Esophagus squamous epithelium (tissue), 5 donors: ENCODE measurements at regions not wholly inside any gene's neighbourhood (a gene's known extent, or its start where the extent isn't known, plus 50 kb on each side); places are given as distances from the start of the nearest gene placed in this dataset.
A peak's percentile ranks its signal among the peaks of the same experiment; 100 is the strongest.

Experiments
- DNase-seq: peaks from one replicate; lab custom pipeline; 2025; lab: John Stamatoyannopoulos, UW
- H3K27ac ChIP-seq, 4 donors: fragments of 200-600 bp; sonication (generic); one replicate each; pipeline ENCODE4 v1.5.1; 2016 to 2019; ENCODE audit warnings: mild to moderate bottlenecking in 1 of 4
- H3K27me3 ChIP-seq, 4 donors: fragments of 200-600 bp; sonication (generic); 1 replicate in 3 of 4; 2 replicates in 1 of 4; pipeline versions ENCODE4 v1.5.1 to v1.6.0; 2017 to 2021; ENCODE audit warnings: antibody characterized with exemption in 1 of 4
- H3K36me3 ChIP-seq, 3 donors: fragments of 200-600 bp; sonication (generic); one replicate each; pipeline ENCODE4 v1.5.1; 2016 to 2019
- H3K4me1 ChIP-seq, 3 donors: fragments of 200-600 bp; sonication (generic); one replicate each; pipeline ENCODE4 v1.5.1; 2017 to 2019
- H3K4me3 ChIP-seq, 4 donors: fragments of 200-600 bp; sonication (generic); 1 replicate in 3 of 4; 2 replicates in 1 of 4; pipeline ENCODE4 v1.5.1; 2016 to 2019; ENCODE audit warnings: mild to moderate bottlenecking in 2 of 4, moderate library complexity in 1 of 4
- H3K9me3 ChIP-seq, 3 donors: fragments of 200-600 bp; sonication (generic); one replicate each; pipeline ENCODE4 v1.5.1; 2016 to 2019
- POLR2A ChIP-seq, 4 donors: fragments of 450-650 bp; IDR thresholded peaks; one replicate each; pipeline ENCODE4 v1.6.1; 2017; ENCODE audit warnings: antibody characterized with exemption in 4 of 4, mild to moderate bottlenecking in 4 of 4, moderate library complexity in 3 of 4
- WGBS, 2 donors: methylation state at CpG; one replicate each; pipeline ENCODE4 v1.1.5; 2018; 5-methylcytosine and 5-hydroxymethylcytosine counted together
- intact Hi-C: fragments of 100-400 bp; cut with DNase I; formaldehyde crosslinking; loops from one replicate; pipeline ENCODE4 v1.15.0; 2022
- TF ChIP-seq, protein P1 (sequence below), 6 experiments: fragments of 450-650 bp in 4 of 6; fragments of 200-600 bp in 2 of 6; sonication (generic) in 2 of 6; IDR thresholded peaks; one replicate each; pipeline ENCODE4 v1.5.1; 2016 to 2019; ENCODE audit warnings: antibody characterized with exemption in 6 of 6, mild to moderate bottlenecking in 4 of 6, moderate library complexity in 4 of 6
- donor health status: DM: yes; HTN: yes; CAD: no.

- intact Hi-C loops = no loop called here
Measured at GRCh38 chr7:46774515-46774914, 807.4 kb downstream of the TNS3 start.

GRCh38 chr7:46772776-46773175, 809.1 kb downstream of the TNS3 start:
- peaks cover 0 to 9% (median 4%) of the 10 kb centered on the region in 3 donors for H3K9me3 ChIP-seq
- H3K4me1 ChIP-seq = peaks cover 0 to 7% (median 6%) of the 10 kb centered on the region in 3 donors

More at GRCh38 chr7:46774515-46774914, 807.4 kb downstream of the TNS3 start:
- 82 to 100% methylated on average over 1 of the region's 1 CpG for WGBS, 2 donors
- H3K4me3 ChIP-seq = no peak overlapping the region
- peaks cover 0 to 7% (median 6%) of the 10 kb centered on the region in 3 donors for H3K4me1 ChIP-seq
- peak overlapping the region in 3 of 4 donors; percentile 0 to 54 (median 42) for H3K27ac ChIP-seq
- no peak for TF ChIP-seq POLR2A (IDR thresholded peaks at IDR 0.05)
- TF ChIP-seq, protein P1, sequence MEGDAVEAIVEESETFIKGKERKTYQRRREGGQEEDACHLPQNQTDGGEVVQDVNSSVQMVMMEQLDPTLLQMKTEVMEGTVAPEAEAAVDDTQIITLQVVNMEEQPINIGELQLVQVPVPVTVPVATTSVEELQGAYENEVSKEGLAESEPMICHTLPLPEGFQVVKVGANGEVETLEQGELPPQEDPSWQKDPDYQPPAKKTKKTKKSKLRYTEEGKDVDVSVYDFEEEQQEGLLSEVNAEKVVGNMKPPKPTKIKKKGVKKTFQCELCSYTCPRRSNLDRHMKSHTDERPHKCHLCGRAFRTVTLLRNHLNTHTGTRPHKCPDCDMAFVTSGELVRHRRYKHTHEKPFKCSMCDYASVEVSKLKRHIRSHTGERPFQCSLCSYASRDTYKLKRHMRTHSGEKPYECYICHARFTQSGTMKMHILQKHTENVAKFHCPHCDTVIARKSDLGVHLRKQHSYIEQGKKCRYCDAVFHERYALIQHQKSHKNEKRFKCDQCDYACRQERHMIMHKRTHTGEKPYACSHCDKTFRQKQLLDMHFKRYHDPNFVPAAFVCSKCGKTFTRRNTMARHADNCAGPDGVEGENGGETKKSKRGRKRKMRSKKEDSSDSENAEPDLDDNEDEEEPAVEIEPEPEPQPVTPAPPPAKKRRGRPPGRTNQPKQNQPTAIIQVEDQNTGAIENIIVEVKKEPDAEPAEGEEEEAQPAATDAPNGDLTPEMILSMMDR (IDR thresholded peaks at IDR 0.05) = no peak
- H3K36me3 ChIP-seq = no peaks in the 10 kb centered on the region
- no peaks in the 10 kb centered on the region for H3K27me3 ChIP-seq
- DNase-seq = no peak
- peaks cover 0 to under 1% (median 0%) of the 10 kb centered on the region in 3 donors for H3K9me3 ChIP-seq

GRCh38 chr7:46767071-46767470, 814.8 kb downstream of the TNS3 start:
- intact Hi-C loops = no loop called here
- 78 to 100% methylated on average over 1 of the region's 1 CpG for WGBS, 2 donors
- Histone ChIP-seq H3K4me1 (peaks cover 0 to 9% (median 8%) of the 10 kb centered on the region in 3 donors), H3K36me3 (no peaks in the 10 kb centered on the region), H3K27ac (no peak overlapping the region), H3K9me3 (peaks cover 0 to 9% (median 5%) of the 10 kb centered on the region in 3 donors), H3K27me3 (no peaks in the 10 kb centered on the region), H3K4me3 (no peak overlapping the region)
- DNase-seq = no peak
- no peak for TF ChIP-seq POLR2A (IDR thresholded peaks at IDR 0.05)
- TF ChIP-seq, protein P1 (IDR thresholded peaks at IDR 0.05) = no peak

More at GRCh38 chr7:46772776-46773175, 809.1 kb downstream of the TNS3 start:
- TF ChIP-seq POLR2A (IDR thresholded peaks at IDR 0.05) = no peak
- TF ChIP-seq, protein P1 (IDR thresholded peaks at IDR 0.05) = no peak
- no peaks in the 10 kb centered on the region for H3K36me3 ChIP-seq
- no peak for DNase-seq
- intact Hi-C loops = no loop called here
- no peaks in the 10 kb centered on the region for H3K27me3 ChIP-seq
- H3K4me3 ChIP-seq = no peak overlapping the region
- WGBS, 2 donors = 13 to 92% methylated on average over 1 of the region's 1 CpG
- peak overlapping the region in 3 of 4 donors; percentile 54 to 59 (median 55) for H3K27ac ChIP-seq

- Histone ChIP-seq H3K27me3 (no peaks in the 10 kb centered on the region), H3K4me3 (no peak overlapping the region), H3K9me3 (peaks cover 0 to 6% (median 5%) of the 10 kb centered on the region in 3 donors), H3K4me1 (peaks cover 0 to 9% (median 8%) of the 10 kb centered on the region in 3 donors), H3K36me3 (no peaks in the 10 kb centered on the region), H3K27ac (peak overlapping the region in 2 of 4 donors; percentile 18 to 68)
- no peak for TF ChIP-seq POLR2A (IDR thresholded peaks at IDR 0.05)
- TF ChIP-seq, protein P1 (IDR thresholded peaks at IDR 0.05) = no peak
- intact Hi-C loops = no loop called here
- no peak for DNase-seq
- WGBS, 2 donors = 45 to 54% methylated on average over 2 to 3 of the region's 3 CpGs
Measured at GRCh38 chr7:46764100-46764936, 817.6 kb downstream of the TNS3 start.

DNA sequence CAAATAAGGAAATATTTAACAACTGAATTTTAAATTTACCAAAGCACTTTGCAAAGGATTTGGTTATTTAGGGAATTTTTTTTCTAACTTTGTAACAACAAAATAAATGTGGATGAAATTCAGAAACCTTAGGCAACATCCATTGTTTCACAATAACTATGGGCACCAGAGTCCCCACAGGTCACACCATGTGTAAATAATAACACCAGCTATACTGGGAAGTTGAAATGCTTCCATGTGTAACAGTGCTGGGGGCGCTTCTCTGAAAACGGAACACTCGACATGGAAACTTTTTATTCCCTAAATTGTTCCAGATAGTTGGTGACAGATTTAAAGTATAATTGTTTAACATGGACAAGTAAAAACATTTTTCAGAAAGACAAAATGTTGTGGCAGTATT, 818.6 kb downstream of the TNS3 start:
- Histone ChIP-seq H3K4me3 (no peak overlapping the region), H3K36me3 (no peaks in the 10 kb centered on the region), H3K27ac (no peak overlapping the region), H3K4me1 (peaks cover 0 to 9% (median 8%) of the 10 kb centered on the region in 3 donors), H3K27me3 (no peaks in the 10 kb centered on the region), H3K9me3 (peaks cover 0 to 5% (median 0%) of the 10 kb centered on the region in 3 donors)
- 86 to 89% methylated on average over 3 of the region's 3 CpGs for WGBS, 2 donors
- intact Hi-C loops = no loop called here
- no peak for DNase-seq
- TF ChIP-seq, protein P1 (IDR thresholded peaks at IDR 0.05) = no peak
- no peak for TF ChIP-seq POLR2A (IDR thresholded peaks at IDR 0.05)
